T-helper 2 cell treated with Interferon-gamma antibody and Interleukin-4, amounts not matched to agents 5 μg/mL and 100 μg/mL, for 36 hours (primary cell): ENCODE measurements at regions not wholly inside any gene's neighbourhood (a gene's known extent, or its start where the extent isn't known, plus 50 kb on each side); places are given as distances from the start of the nearest gene placed in this dataset.

Experiments
- DNase-seq: peaks from one replicate; pipeline ENCODE4 v3.0.0; 2021; ENCODE audit warnings: low spot score
- H3K27ac Mint-ChIP-seq: one replicate; pipeline ENCODE4 v1.8.0; 2021; ENCODE audit warnings: mild to moderate bottlenecking, mixed read lengths
- H3K27me3 Mint-ChIP-seq: one replicate; pipeline ENCODE4 v1.8.0; 2021; ENCODE audit warnings: low read depth, mixed read lengths
- H3K36me3 Mint-ChIP-seq: one replicate; pipeline ENCODE4 v1.8.0; 2021; ENCODE audit warnings: low read depth, mixed read lengths
- H3K4me1 Mint-ChIP-seq: one replicate; pipeline ENCODE4 v1.8.0; 2021; ENCODE audit warnings: low read depth, mixed read lengths
- H3K4me3 Mint-ChIP-seq: one replicate; pipeline ENCODE4 v1.8.0; 2022; ENCODE audit warnings: mild to moderate bottlenecking, moderate library complexity, mixed read lengths
- H3K9me3 Mint-ChIP-seq: one replicate; pipeline ENCODE4 v1.8.0; 2021; ENCODE audit warnings: mixed read lengths

DNA sequence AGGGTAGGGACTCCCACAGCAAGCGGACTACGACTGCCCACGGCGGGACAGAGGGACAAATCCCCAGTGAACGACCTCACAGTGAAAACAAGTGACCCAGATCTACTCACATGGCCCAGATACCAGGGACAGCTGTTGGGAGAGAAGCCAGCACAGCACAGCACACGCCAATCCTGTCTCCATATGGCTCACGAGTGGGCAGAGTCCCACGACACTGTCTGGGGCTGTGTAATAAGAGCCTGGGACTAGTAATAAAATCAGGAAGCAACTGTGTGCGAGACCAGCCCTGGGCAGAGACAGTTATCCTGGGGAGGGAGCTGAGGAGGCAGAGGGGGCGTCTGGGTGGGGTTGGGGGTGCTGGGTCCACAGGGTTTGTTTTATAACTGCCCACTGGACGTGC is 385.0 kb downstream of the CTTN start:
- Mint-ChIP-seq H3K9me3 (no peaks in the 10 kb centered on the region), H3K27ac (no peak overlapping the region), H3K4me3 (no peak overlapping the region), H3K27me3 (no peaks in the 10 kb centered on the region), H3K4me1 (no peaks in the 10 kb centered on the region), H3K36me3 (no peaks in the 10 kb centered on the region)
- DNase-seq = no peak

DNA sequence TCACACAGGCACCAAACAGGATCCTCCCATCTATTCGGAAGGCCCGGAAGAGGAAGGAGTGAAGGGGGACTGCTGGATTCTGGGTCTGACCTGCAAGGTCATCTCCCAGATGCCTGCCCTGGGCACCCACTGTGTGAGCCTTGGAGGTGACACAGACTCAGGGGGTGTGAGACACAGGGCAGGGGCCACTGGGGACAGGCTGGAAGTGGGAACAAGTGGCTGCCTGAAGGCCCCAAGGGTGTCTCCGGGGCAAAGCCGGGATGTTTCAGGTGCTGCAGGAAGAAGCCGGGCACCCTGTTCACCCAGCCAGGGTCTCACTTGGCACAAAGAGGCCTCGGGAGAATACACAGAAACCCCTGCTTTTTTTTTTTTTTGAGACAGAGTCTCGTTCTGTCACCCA is 385.5 kb downstream of the CTTN start:
- no peaks in the 10 kb centered on the region for H3K4me1 Mint-ChIP-seq
- no peaks in the 10 kb centered on the region for H3K36me3 Mint-ChIP-seq
- H3K9me3 Mint-ChIP-seq = no peaks in the 10 kb centered on the region
- no peak overlapping the region for H3K4me3 Mint-ChIP-seq
- H3K27ac Mint-ChIP-seq = no peak overlapping the region
- no peaks in the 10 kb centered on the region for H3K27me3 Mint-ChIP-seq
- DNase-seq = no peak

DNA sequence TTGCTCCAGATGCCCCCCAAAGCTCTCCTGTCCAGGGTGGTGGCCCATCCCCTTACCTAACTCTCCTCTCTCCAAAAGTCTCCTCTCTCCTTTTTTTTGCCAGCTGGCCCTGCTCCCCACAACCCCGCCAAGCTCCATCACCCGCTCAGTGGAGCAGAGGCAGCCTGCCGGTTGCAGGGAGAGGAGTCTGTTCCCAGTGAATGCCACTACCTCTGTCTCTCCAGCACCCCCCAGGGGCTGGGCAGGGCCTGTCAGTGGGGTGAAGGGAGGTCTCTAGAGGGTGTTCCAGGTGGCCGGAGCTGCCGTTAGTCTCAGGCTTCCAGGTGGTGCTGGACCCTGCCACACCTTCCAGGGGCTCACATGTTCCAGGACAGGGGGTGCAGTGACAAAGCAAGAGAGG is 387.0 kb downstream of the CTTN start:
- H3K36me3 Mint-ChIP-seq = no peaks in the 10 kb centered on the region
- H3K27ac Mint-ChIP-seq = no peak overlapping the region
- H3K27me3 Mint-ChIP-seq = no peaks in the 10 kb centered on the region
- no peak for DNase-seq
- H3K4me3 Mint-ChIP-seq = no peak overlapping the region
- no peaks in the 10 kb centered on the region for H3K4me1 Mint-ChIP-seq
- H3K9me3 Mint-ChIP-seq = no peaks in the 10 kb centered on the region

GRCh38 chr11:70786021-70786665 is 387.8 kb downstream of the CTTN start:
- no peaks in the 10 kb centered on the region for H3K9me3 Mint-ChIP-seq
- H3K27ac Mint-ChIP-seq = no peak overlapping the region
- no peaks in the 10 kb centered on the region for H3K4me1 Mint-ChIP-seq
- H3K36me3 Mint-ChIP-seq = no peaks in the 10 kb centered on the region
- H3K4me3 Mint-ChIP-seq = no peak overlapping the region
- no peaks in the 10 kb centered on the region for H3K27me3 Mint-ChIP-seq
- no peak for DNase-seq

GRCh38 chr11:70788248-70789022 is 390.1 kb downstream of the CTTN start:
- Mint-ChIP-seq H3K4me1 (no peaks in the 10 kb centered on the region), H3K9me3 (peaks cover 6% of the 10 kb centered on the region), H3K36me3 (no peaks in the 10 kb centered on the region), H3K27ac (no peak overlapping the region), H3K27me3 (no peaks in the 10 kb centered on the region), H3K4me3 (no peak overlapping the region)
- DNase-seq = no peak

- DNase-seq = no peak
- H3K9me3 Mint-ChIP-seq = peaks cover 14% of the 10 kb centered on the region
- no peaks in the 10 kb centered on the region for H3K4me1 Mint-ChIP-seq
- H3K36me3 Mint-ChIP-seq = no peaks in the 10 kb centered on the region
- no peak overlapping the region for H3K27ac Mint-ChIP-seq
- no peak overlapping the region for H3K4me3 Mint-ChIP-seq
- H3K27me3 Mint-ChIP-seq = no peaks in the 10 kb centered on the region
Observed at GRCh38 chr11:70790671-70791300, 392.5 kb downstream of the CTTN start.

- H3K27ac Mint-ChIP-seq = no peak overlapping the region
Observed at GRCh38 chr11:70796648-70797227, 398.4 kb downstream of the CTTN start.

GRCh38 chr11:70798296-70798695 is 400.0 kb downstream of the CTTN start:
- DNase-seq = no peak
- Mint-ChIP-seq H3K4me3 (no peak overlapping the region), H3K36me3 (no peaks in the 10 kb centered on the region), H3K9me3 (peaks cover 12% of the 10 kb centered on the region), H3K4me1 (no peaks in the 10 kb centered on the region), H3K27me3 (no peaks in the 10 kb centered on the region), H3K27ac (no peak overlapping the region)

More at GRCh38 chr11:70796648-70797227, 398.4 kb downstream of the CTTN start:
- Mint-ChIP-seq H3K4me1 (no peaks in the 10 kb centered on the region), H3K36me3 (no peaks in the 10 kb centered on the region), H3K27me3 (no peaks in the 10 kb centered on the region), H3K9me3 (peaks cover 16% of the 10 kb centered on the region), H3K4me3 (no peak overlapping the region)
- no peak for DNase-seq

DNA sequence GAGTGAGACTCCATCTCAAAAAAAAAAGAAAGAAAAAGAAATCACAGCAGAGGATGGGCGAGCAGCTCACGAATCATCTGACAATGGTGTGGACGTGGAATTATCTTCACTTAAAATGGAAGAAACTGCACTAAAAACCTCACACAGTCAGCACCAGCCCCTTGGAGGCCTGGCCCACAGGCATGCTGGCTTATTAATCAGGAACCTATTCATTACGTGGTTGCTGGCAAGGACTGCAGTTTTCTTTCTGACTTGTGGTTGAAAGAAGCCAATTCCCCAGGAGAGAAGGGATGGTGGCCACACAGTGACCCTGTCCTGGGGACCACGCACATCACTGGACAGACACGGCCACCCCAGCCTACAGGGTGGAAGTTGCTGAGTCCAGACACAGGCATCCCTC is 401.1 kb downstream of the CTTN start:
- Mint-ChIP-seq H3K36me3 (no peaks in the 10 kb centered on the region), H3K27me3 (no peaks in the 10 kb centered on the region), H3K9me3 (peaks cover 6% of the 10 kb centered on the region), H3K4me1 (no peaks in the 10 kb centered on the region), H3K4me3 (no peak overlapping the region), H3K27ac (no peak overlapping the region)
- DNase-seq = no peak

- DNase-seq = no peak
- no peaks in the 10 kb centered on the region for H3K27me3 Mint-ChIP-seq
- H3K4me1 Mint-ChIP-seq = no peaks in the 10 kb centered on the region
- no peak overlapping the region for H3K4me3 Mint-ChIP-seq
- no peaks in the 10 kb centered on the region for H3K9me3 Mint-ChIP-seq
- no peaks in the 10 kb centered on the region for H3K36me3 Mint-ChIP-seq
- H3K27ac Mint-ChIP-seq = no peak overlapping the region
Observed at GRCh38 chr11:70802185-70802584, 403.9 kb downstream of the CTTN start.

GRCh38 chr11:70804139-70804837 is 406.0 kb downstream of the CTTN start:
- Mint-ChIP-seq H3K4me1 (no peaks in the 10 kb centered on the region), H3K9me3 (no peaks in the 10 kb centered on the region), H3K27ac (no peak overlapping the region), H3K27me3 (no peaks in the 10 kb centered on the region), H3K36me3 (no peaks in the 10 kb centered on the region), H3K4me3 (no peak overlapping the region)
- DNase-seq = no peak

DNA sequence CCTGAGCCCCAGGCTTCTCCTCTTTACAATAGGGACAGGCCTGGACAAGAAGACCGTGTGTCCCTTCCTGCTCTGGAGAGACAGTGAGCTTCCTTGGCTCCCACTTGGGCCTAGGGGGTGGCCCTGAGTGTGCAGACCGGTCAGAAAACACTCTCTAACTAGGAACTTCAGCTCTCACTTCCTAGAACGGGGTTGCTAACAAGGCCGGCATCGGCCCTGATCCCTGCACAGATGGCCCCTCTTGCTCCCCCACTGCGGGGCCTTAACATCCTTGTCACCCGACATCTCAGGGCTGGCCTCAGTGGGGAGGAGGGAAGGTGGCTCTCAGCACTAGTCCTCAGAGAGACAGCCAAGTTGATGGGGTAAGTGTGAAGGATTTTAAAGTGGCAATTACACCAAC is 406.9 kb downstream of the CTTN start:
- no peak for DNase-seq
- no peaks in the 10 kb centered on the region for H3K36me3 Mint-ChIP-seq
- no peaks in the 10 kb centered on the region for H3K27me3 Mint-ChIP-seq
- no peaks in the 10 kb centered on the region for H3K9me3 Mint-ChIP-seq
- no peaks in the 10 kb centered on the region for H3K4me1 Mint-ChIP-seq
- no peak overlapping the region for H3K27ac Mint-ChIP-seq
- H3K4me3 Mint-ChIP-seq = no peak overlapping the region

DNA sequence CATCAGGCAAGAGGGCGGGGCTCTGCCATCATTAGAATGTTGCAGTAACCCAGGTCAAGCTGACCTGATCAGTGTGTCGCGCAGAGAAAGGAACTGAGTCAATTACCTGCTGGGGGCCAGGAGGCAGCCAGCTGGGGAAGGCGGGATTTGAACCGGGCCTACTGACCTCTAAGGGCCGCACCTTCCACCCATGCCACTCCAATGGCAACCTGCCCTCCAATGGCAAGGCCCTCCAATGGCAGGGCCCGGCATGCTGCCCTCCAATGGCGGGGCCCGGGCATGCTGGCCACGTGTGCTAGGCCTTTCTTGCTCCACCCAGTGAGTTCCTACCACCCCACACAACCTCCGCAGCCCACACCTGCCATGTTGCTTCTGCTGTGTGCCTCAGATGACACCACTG is 407.6 kb downstream of the CTTN start:
- H3K27me3 Mint-ChIP-seq = no peaks in the 10 kb centered on the region
- no peak overlapping the region for H3K27ac Mint-ChIP-seq
- no peaks in the 10 kb centered on the region for H3K36me3 Mint-ChIP-seq
- H3K4me3 Mint-ChIP-seq = no peak overlapping the region
- no peaks in the 10 kb centered on the region for H3K9me3 Mint-ChIP-seq
- H3K4me1 Mint-ChIP-seq = no peaks in the 10 kb centered on the region
- no peak for DNase-seq
